HEK293 (cell line): ENCODE measurements at regions not wholly inside any gene's neighbourhood (a gene's known extent, or its start where the extent isn't known, plus 50 kb on each side); places are given as distances from the start of the nearest gene placed in this dataset.

ENCODE experiments used
- BCL11A ChIP-seq: fragments of 450-650 bp; formaldehyde crosslinking; IDR thresholded peaks from 2 replicates; pipeline ENCODE4 v1.5.1; 2016; ENCODE audit warnings: low read depth, missing biosample characterization, missing genetic modification characterization
- CTCF ChIP-seq: fragments of 450-650 bp; formaldehyde crosslinking; IDR thresholded peaks from 2 replicates; pipeline ENCODE4 v1.5.1; 2016; ENCODE audit warnings: missing biosample characterization, missing genetic modification characterization
- OSR2 ChIP-seq: fragments of 450-650 bp; formaldehyde crosslinking; IDR thresholded peaks from 2 replicates; pipeline ENCODE4 v1.5.1; 2016; ENCODE audit warnings: missing biosample characterization, missing genetic modification characterization
- REPIN1 ChIP-seq: fragments of 450-650 bp; formaldehyde crosslinking; IDR thresholded peaks from 2 replicates; pipeline ENCODE4 v1.5.1; 2017; ENCODE audit warnings: missing biosample characterization, missing genetic modification characterization, low read depth
- REST ChIP-seq: fragments of 450-650 bp; formaldehyde crosslinking; IDR thresholded peaks from 2 replicates; pipeline ENCODE4 v1.5.1; 2016; ENCODE audit warnings: missing biosample characterization, missing genetic modification characterization
- TRIM28 ChIP-seq: IDR thresholded peaks from 2 replicates; pipeline ENCODE4 v1.6.1; 2011; ENCODE audit warnings: low read length, control low read depth, borderline replicate concordance
- ZBTB7A ChIP-seq: fragments of 450-650 bp; formaldehyde crosslinking; IDR thresholded peaks from 2 replicates; pipeline ENCODE4 v1.5.1; 2016; ENCODE audit warnings: low read depth, missing biosample characterization, missing genetic modification characterization
- ZNF121 ChIP-seq: fragments of 450-650 bp; formaldehyde crosslinking; IDR thresholded peaks from 2 replicates; pipeline ENCODE4 v1.5.1; 2016; ENCODE audit warnings: missing biosample characterization, missing genetic modification characterization
- ZNF138 ChIP-seq: fragments of 450-650 bp; formaldehyde crosslinking; IDR thresholded peaks from 2 replicates; pipeline ENCODE4 v1.5.1; 2016; ENCODE audit warnings: missing biosample characterization, missing genetic modification characterization, borderline replicate concordance
- ZNF26 ChIP-seq: fragments of 450-650 bp; formaldehyde crosslinking; IDR thresholded peaks from 2 replicates; pipeline ENCODE4 v1.5.1; 2016; ENCODE audit warnings: missing biosample characterization, missing genetic modification characterization
- ZNF704 ChIP-seq: fragments of 450-650 bp; formaldehyde crosslinking; IDR thresholded peaks from 2 replicates; pipeline ENCODE4 v1.5.1; 2016; ENCODE audit warnings: missing biosample characterization, missing genetic modification characterization
- ZNF707 ChIP-seq: fragments of 450-650 bp; formaldehyde crosslinking; IDR thresholded peaks from 2 replicates; pipeline ENCODE4 v1.5.1; 2016; ENCODE audit warnings: missing biosample characterization, missing genetic modification characterization
- ZNF830 ChIP-seq: fragments of 450-650 bp; IDR thresholded peaks from 2 replicates; pipeline ENCODE4 v1.5.0; 2018; ENCODE audit warnings: missing biosample characterization, missing genetic modification characterization, low read depth, mild to moderate bottlenecking, moderate library complexity

- TF ChIP-seq CTCF (no peak), ZNF121 (no peak), ZNF830 (no peak), ZNF26 (tag by site-specific recombination) (no peak), REST (tag by site-specific recombination) (no peak), ZNF707 (tag by site-specific recombination) (no peak), OSR2 (tag by site-specific recombination) (no peak), ZNF704 (tag by site-specific recombination) (no peak), BCL11A (tag by site-specific recombination) (no peak), TRIM28 (no peak), ZNF138 (tag by site-specific recombination) (no peak), ZBTB7A (tag by site-specific recombination) (no peak), REPIN1 (tag by site-specific recombination) (no peak)
Observed at GRCh38 chr2:172332507-172332906, 94.9 kb upstream of the ITGA6 start.
